ENCODE measurements at regions not wholly inside any gene's neighbourhood (a gene's known extent, or its start where the extent isn't known, plus 50 kb on each side); places are given as distances from the start of the nearest gene placed in this dataset.

GRCh38 chr10:33111488-33112051, 153.5 kb upstream of the ITGB1 start:
- no peak overlapping the region for H3K4me3 ChIP-seq (ENCODE audit: low read depth, low read length)
- TF ChIP-seq, protein P1, sequence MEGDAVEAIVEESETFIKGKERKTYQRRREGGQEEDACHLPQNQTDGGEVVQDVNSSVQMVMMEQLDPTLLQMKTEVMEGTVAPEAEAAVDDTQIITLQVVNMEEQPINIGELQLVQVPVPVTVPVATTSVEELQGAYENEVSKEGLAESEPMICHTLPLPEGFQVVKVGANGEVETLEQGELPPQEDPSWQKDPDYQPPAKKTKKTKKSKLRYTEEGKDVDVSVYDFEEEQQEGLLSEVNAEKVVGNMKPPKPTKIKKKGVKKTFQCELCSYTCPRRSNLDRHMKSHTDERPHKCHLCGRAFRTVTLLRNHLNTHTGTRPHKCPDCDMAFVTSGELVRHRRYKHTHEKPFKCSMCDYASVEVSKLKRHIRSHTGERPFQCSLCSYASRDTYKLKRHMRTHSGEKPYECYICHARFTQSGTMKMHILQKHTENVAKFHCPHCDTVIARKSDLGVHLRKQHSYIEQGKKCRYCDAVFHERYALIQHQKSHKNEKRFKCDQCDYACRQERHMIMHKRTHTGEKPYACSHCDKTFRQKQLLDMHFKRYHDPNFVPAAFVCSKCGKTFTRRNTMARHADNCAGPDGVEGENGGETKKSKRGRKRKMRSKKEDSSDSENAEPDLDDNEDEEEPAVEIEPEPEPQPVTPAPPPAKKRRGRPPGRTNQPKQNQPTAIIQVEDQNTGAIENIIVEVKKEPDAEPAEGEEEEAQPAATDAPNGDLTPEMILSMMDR (IDR thresholded peaks at IDR 0.05; ENCODE audit: low read depth, low read length), result no peak

GRCh38 chr10:33109788-33110469, 151.9 kb upstream of the ITGB1 start:
- TF ChIP-seq, protein P1 (IDR thresholded peaks at IDR 0.05; ENCODE audit: low read depth, low read length), result no peak
- no peak overlapping the region for H3K4me3 ChIP-seq (ENCODE audit: low read depth, low read length)

GRCh38 chr10:33109384-33109783, 151.4 kb upstream of the ITGB1 start:
- H3K4me3 ChIP-seq (ENCODE audit: low read depth, low read length), result no peak overlapping the region
- TF ChIP-seq, protein P1 (IDR thresholded peaks at IDR 0.05; ENCODE audit: low read depth, low read length), result no peak

DNA sequence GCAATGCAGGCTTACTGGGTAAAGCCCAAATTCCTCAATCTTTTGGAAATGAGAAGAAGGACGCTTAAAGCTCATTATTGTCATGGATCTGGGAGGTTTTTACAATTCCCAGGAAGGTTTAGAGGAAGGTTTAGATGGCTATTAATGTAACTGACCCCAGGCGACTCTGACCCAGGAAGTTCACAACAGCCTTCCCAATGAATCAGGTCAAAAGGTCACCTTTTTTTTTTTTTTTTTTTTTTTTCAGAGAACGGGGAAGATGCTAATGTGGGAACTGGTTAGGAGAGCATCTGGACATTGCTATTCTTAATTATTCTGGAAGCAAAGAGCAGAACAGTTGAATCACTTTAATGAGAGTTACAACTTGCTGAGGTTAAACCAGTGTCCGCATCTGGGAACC, 149.9 kb upstream of the ITGB1 start:
- TF ChIP-seq, protein P1 (IDR thresholded peaks at IDR 0.05; ENCODE audit: low read depth, low read length), result no peak
- H3K4me3 ChIP-seq (ENCODE audit: low read depth, low read length), result no peak overlapping the region

GRCh38 chr10:33106767-33107166, 148.7 kb upstream of the ITGB1 start:
- TF ChIP-seq, protein P1 (IDR thresholded peaks at IDR 0.05; ENCODE audit: low read depth, low read length), result no peak
- no peak overlapping the region for H3K4me3 ChIP-seq (ENCODE audit: low read depth, low read length)

DNA sequence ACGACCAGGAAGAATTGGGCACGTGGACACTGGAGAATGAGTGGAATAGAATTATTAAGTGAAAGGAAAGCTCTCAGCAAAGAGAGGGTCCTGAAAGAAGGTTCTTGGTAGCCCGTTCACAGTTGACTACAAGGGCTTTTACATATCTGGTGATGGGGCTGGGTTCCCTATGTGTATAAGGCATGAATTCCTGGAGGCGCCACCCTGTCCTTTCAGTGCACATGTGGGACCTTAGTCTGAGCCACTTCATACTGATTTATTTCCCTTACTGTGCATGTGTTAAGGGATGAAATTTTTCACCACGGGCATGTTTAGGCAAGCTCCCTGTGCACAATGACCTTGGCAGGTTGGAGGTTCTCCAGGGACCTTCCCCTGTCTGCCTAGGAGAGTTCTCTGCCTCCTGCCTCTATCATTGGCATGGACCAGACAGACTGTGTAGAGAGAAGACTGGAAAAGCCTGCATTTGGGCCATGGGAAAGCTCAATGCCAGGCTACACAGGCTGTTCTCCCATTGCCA, 145.9 kb upstream of the ITGB1 start:
- TF ChIP-seq, protein P1 (IDR thresholded peaks at IDR 0.05; ENCODE audit: low read depth, low read length), result no peak
- H3K4me3 ChIP-seq (ENCODE audit: low read depth, low read length), result no peak overlapping the region

DNA sequence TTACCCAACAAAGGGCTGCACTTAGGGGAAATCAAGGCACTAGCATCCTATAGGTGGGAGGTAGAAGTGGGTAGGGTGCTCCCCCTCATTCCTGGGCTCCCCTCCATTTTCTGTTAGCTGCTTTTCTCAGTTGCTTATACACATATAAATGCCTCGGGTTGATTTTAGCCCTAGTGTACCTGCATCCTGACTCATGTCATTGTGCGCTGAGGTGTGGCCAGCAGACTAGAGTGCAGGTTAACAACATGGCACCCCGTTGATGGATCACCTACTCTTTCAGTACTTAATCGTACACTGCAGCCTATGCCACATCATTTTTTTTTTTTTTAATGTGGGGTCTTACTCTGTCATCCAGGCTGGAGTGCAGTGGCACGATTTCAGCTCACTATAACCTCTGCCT, 144.0 kb upstream of the ITGB1 start:
- no peak overlapping the region for H3K4me3 ChIP-seq (ENCODE audit: low read depth, low read length)
- TF ChIP-seq, protein P1 (IDR thresholded peaks at IDR 0.05; ENCODE audit: low read depth, low read length), result no peak
